ENCODE measurements at regions not wholly inside any gene's neighbourhood (a gene's known extent, or its start where the extent isn't known, plus 50 kb on each side); places are given as distances from the start of the nearest gene placed in this dataset.
A peak's percentile ranks its signal among the peaks of the same experiment; 100 is the strongest.

DNA sequence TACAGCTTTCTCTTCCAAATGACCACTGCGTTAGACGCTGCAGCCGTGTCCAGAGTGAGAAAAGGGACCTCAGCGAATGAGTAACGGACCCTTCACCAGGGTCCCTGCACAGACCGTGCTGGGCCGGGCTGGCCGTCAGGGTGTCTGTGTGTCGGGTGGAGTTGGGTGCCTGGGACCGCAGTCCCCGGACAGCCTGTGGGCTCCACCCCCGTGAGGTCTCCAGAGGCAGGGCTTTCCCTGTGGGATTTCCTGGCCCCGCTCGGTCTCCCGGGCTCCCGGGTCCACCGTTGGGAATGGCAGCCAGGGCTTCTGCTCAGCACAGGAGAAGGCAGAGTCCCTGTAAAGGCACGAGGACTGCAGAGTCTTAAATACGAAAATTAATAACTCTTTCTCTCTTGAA, 509.7 kb downstream of the TCERG1L start:
- Histone ChIP-seq H3K36me3 (ENCODE audit: control insufficient read depth in 2 of 3, insufficient read depth in 3 of 3, low read length in 3 of 3) (no peaks in the 10 kb centered on the region), H3K27ac (ENCODE audit: low read depth in 2 of 2, low read length in 2 of 2) (no peak overlapping the region), H3K9me3 (ENCODE audit: control insufficient read depth in 2 of 3, insufficient read depth in 1 of 3, low read length in 3 of 3) (no peaks in the 10 kb centered on the region), H3K4me1 (ENCODE audit: control insufficient read depth in 2 of 3, insufficient read depth in 2 of 3, low read depth in 1 of 3, low read length in 3 of 3) (no peaks in the 10 kb centered on the region), H3K9ac (ENCODE audit: low read length in 3 of 3) (no peak overlapping the region), H3K27me3 (ENCODE audit: control insufficient read depth, insufficient read depth, low read length) (no peaks in the 10 kb centered on the region), H3K4me3 (ENCODE audit: low read length in 3 of 3) (no peak overlapping the region)
- DNase-seq (peak in 1 of 5 donors; percentile 45), FAIRE-seq (no peak)
- no peak for TF ChIP-seq CTCF (IDR thresholded peaks at IDR 0.05; ENCODE audit: borderline replicate concordance, extremely low read depth, insufficient read depth)
- intact Hi-C loops (cut with DNase I), result no loop called here

GRCh38 chr10:130802301-130802700, 509.2 kb downstream of the TCERG1L start:
- no peaks in the 10 kb centered on the region for H3K9me3 ChIP-seq (ENCODE audit: control insufficient read depth in 2 of 3, insufficient read depth in 1 of 3, low read length in 3 of 3)
- no peaks in the 10 kb centered on the region for H3K4me1 ChIP-seq (ENCODE audit: control insufficient read depth in 2 of 3, insufficient read depth in 2 of 3, low read depth in 1 of 3, low read length in 3 of 3)
- H3K4me3 ChIP-seq (ENCODE audit: low read length in 3 of 3), result no peak overlapping the region
- H3K27ac ChIP-seq (ENCODE audit: low read depth in 2 of 2, low read length in 2 of 2), result no peak overlapping the region
- no peaks in the 10 kb centered on the region for H3K27me3 ChIP-seq (ENCODE audit: control insufficient read depth, insufficient read depth, low read length)
- DNase-seq (peak in 1 of 5 donors; percentile 11), FAIRE-seq (no peak)
- TF ChIP-seq CTCF (IDR thresholded peaks at IDR 0.05; ENCODE audit: borderline replicate concordance, extremely low read depth, insufficient read depth), result no peak
- intact Hi-C loops (cut with DNase I), result no loop called here
- no peaks in the 10 kb centered on the region for H3K36me3 ChIP-seq (ENCODE audit: control insufficient read depth in 2 of 3, insufficient read depth in 3 of 3, low read length in 3 of 3)
- H3K9ac ChIP-seq (ENCODE audit: low read length in 3 of 3), result no peak overlapping the region

GRCh38 chr10:130804281-130804680, 507.2 kb downstream of the TCERG1L start:
- intact Hi-C loops (cut with DNase I), result no loop called here
- Histone ChIP-seq H3K4me3 (ENCODE audit: low read length in 3 of 3) (no peak overlapping the region), H3K27me3 (ENCODE audit: control insufficient read depth, insufficient read depth, low read length) (no peaks in the 10 kb centered on the region), H3K9me3 (ENCODE audit: control insufficient read depth in 2 of 3, insufficient read depth in 1 of 3, low read length in 3 of 3) (no peaks in the 10 kb centered on the region), H3K9ac (ENCODE audit: low read length in 3 of 3) (no peak overlapping the region), H3K4me1 (ENCODE audit: control insufficient read depth in 2 of 3, insufficient read depth in 2 of 3, low read depth in 1 of 3, low read length in 3 of 3) (no peaks in the 10 kb centered on the region), H3K36me3 (ENCODE audit: control insufficient read depth in 2 of 3, insufficient read depth in 3 of 3, low read length in 3 of 3) (no peaks in the 10 kb centered on the region), H3K27ac (ENCODE audit: low read depth in 2 of 2, low read length in 2 of 2) (no peak overlapping the region)
- DNase-seq (peak in 2 of 5 donors; percentile 5 to 8), FAIRE-seq (no peak)
- TF ChIP-seq CTCF (IDR thresholded peaks at IDR 0.05; ENCODE audit: borderline replicate concordance, extremely low read depth, insufficient read depth), result no peak
